Peyer's patch (tissue), 4 donors: ENCODE measurements at regions not wholly inside any gene's neighbourhood (a gene's known extent, or its start where the extent isn't known, plus 50 kb on each side); places are given as distances from the start of the nearest gene placed in this dataset.

ENCODE experiments used
- DNase-seq, 3 donors: peaks; one replicate each; pipeline ENCODE4 v3.0.0-alpha.2; 2017 to 2019
- H3K27ac ChIP-seq, 4 donors: fragments of 200-600 bp; sonication (generic); one replicate each; pipeline ENCODE4 v1.5.1; 2016 to 2019
- H3K27me3 ChIP-seq, 2 donors: fragments of 200-600 bp; sonication (generic); one replicate each; pipeline ENCODE4 v1.5.1; 2019
- H3K36me3 ChIP-seq, 3 donors: fragments of 200-600 bp; sonication (generic); one replicate each; pipeline ENCODE4 v1.5.1; 2016 to 2019
- H3K4me1 ChIP-seq, 4 donors: fragments of 200-600 bp; sonication (generic); one replicate each; pipeline ENCODE4 v1.5.1; 2016 to 2019
- H3K4me3 ChIP-seq, 4 donors: fragments of 200-600 bp; sonication (generic); 1 replicate in 3 of 4; 2 replicates in 1 of 4; pipeline ENCODE4 v1.5.1; 2016 to 2019; ENCODE audit warnings: mild to moderate bottlenecking in 1 of 4
- H3K9me3 ChIP-seq, 4 donors: fragments of 200-600 bp; sonication (generic); one replicate each; pipeline ENCODE4 v1.5.1; 2016 to 2019; ENCODE audit warnings: mild to moderate bottlenecking in 1 of 4
- CTCF ChIP-seq, 6 experiments: fragments of 450-650 bp in 4 of 6; fragments of 200-600 bp in 2 of 6; sonication (generic) in 1 of 6; IDR thresholded peaks; one replicate each; pipeline ENCODE4 v1.5.1; 2017 to 2019; ENCODE audit warnings: antibody characterized with exemption in 6 of 6, mild to moderate bottlenecking in 3 of 6, moderate library complexity in 1 of 6
- POLR2A ChIP-seq, 2 donors: fragments of 450-650 bp; IDR thresholded peaks; one replicate each; pipeline ENCODE4 v1.5.1; 2017; ENCODE audit warnings: antibody characterized with exemption in 2 of 2, mild to moderate bottlenecking in 2 of 2, moderate library complexity in 2 of 2

GRCh38 chr10:83553366-83553765, 585.9 kb upstream of the GHITM start:
- H3K9me3 ChIP-seq: no peaks in the 10 kb centered on the region
- no peaks in the 10 kb centered on the region for H3K4me1 ChIP-seq
- no peaks in the 10 kb centered on the region for H3K36me3 ChIP-seq
- DNase-seq: no peak
- no peaks in the 10 kb centered on the region for H3K27me3 ChIP-seq
- no peak for TF ChIP-seq POLR2A (IDR thresholded peaks at IDR 0.05)
- no peak for TF ChIP-seq CTCF (IDR thresholded peaks at IDR 0.05)
- no peak overlapping the region for H3K27ac ChIP-seq
- H3K4me3 ChIP-seq: no peak overlapping the region

GRCh38 chr10:83555264-83555663, 584.0 kb upstream of the GHITM start:
- no peak overlapping the region for H3K4me3 ChIP-seq
- no peak for DNase-seq
- H3K36me3 ChIP-seq: no peaks in the 10 kb centered on the region
- H3K27me3 ChIP-seq: no peaks in the 10 kb centered on the region
- no peak overlapping the region for H3K27ac ChIP-seq
- H3K9me3 ChIP-seq: no peaks in the 10 kb centered on the region
- TF ChIP-seq POLR2A (IDR thresholded peaks at IDR 0.05): no peak
- TF ChIP-seq CTCF (IDR thresholded peaks at IDR 0.05): no peak
- no peaks in the 10 kb centered on the region for H3K4me1 ChIP-seq

- Histone ChIP-seq H3K4me3 (no peak overlapping the region), H3K27ac (no peak overlapping the region), H3K4me1 (no peaks in the 10 kb centered on the region), H3K36me3 (no peaks in the 10 kb centered on the region), H3K27me3 (no peaks in the 10 kb centered on the region), H3K9me3 (no peaks in the 10 kb centered on the region)
- DNase-seq: no peak
- TF ChIP-seq POLR2A (IDR thresholded peaks at IDR 0.05) (no peak), CTCF (IDR thresholded peaks at IDR 0.05) (no peak)
These were observed 576.9 kb upstream of the GHITM start for GRCh38 chr10:83562381-83562780.

- Histone ChIP-seq H3K9me3 (no peaks in the 10 kb centered on the region), H3K27ac (no peak overlapping the region), H3K4me3 (no peak overlapping the region), H3K4me1 (no peaks in the 10 kb centered on the region), H3K36me3 (no peaks in the 10 kb centered on the region), H3K27me3 (no peaks in the 10 kb centered on the region)
- no peak for DNase-seq
- TF ChIP-seq CTCF (IDR thresholded peaks at IDR 0.05) (no peak), POLR2A (IDR thresholded peaks at IDR 0.05) (no peak)
These were observed 574.3 kb upstream of the GHITM start for GRCh38 chr10:83564889-83565588.

- Histone ChIP-seq H3K4me1 (no peaks in the 10 kb centered on the region), H3K27ac (no peak overlapping the region), H3K4me3 (no peak overlapping the region), H3K27me3 (no peaks in the 10 kb centered on the region), H3K36me3 (no peaks in the 10 kb centered on the region), H3K9me3 (no peaks in the 10 kb centered on the region)
- DNase-seq: no peak
- TF ChIP-seq CTCF (IDR thresholded peaks at IDR 0.05) (no peak), POLR2A (IDR thresholded peaks at IDR 0.05) (no peak)
These were observed 567.3 kb upstream of the GHITM start for GRCh38 chr10:83572036-83572435.

GRCh38 chr10:83574770-83575169, 564.5 kb upstream of the GHITM start:
- Histone ChIP-seq H3K4me1 (no peaks in the 10 kb centered on the region), H3K36me3 (no peaks in the 10 kb centered on the region), H3K9me3 (no peaks in the 10 kb centered on the region), H3K4me3 (no peak overlapping the region), H3K27me3 (no peaks in the 10 kb centered on the region), H3K27ac (no peak overlapping the region)
- no peak for TF ChIP-seq CTCF (IDR thresholded peaks at IDR 0.05)
- no peak for TF ChIP-seq POLR2A (IDR thresholded peaks at IDR 0.05)
- no peak for DNase-seq
